ENCODE measurements at regions not wholly inside any gene's neighbourhood (a gene's known extent, or its start where the extent isn't known, plus 50 kb on each side); places are given as distances from the start of the nearest gene placed in this dataset.
"Not testable (repeated sequence)": the region's sequence is repeated elsewhere in the genome, so short reads cannot be mapped to it uniquely, and the experiment has no call there.

GRCh38 chr12:34127379-34127778 lies 105.1 kb downstream of the ALG10 start:
- H3K4me2 ChIP-seq (ENCODE audit: insufficient read depth, low read length); FAIRE-seq; H2AFZ ChIP-seq (ENCODE audit: low read depth, low read length); CTCF ChIA-PET; POLR2A ChIA-PET; DNase-seq (ENCODE audit: low read depth, low spot score); H3K9me3 ChIP-seq (replicated peaks; ENCODE audit: control insufficient read depth, insufficient read depth, low read length); BruUV-seq (replicated peaks); H3K36me3 ChIP-seq (ENCODE audit: control insufficient read depth in 2 of 2, extremely low read depth in 1 of 2, insufficient read depth in 2 of 2, low read length in 2 of 2); H3K4me1 ChIP-seq (ENCODE audit: control insufficient read depth, extremely low read depth, insufficient read depth, low read length); dilution Hi-C loops (cut with MboI; ENCODE audit: extremely low pct_ligation_motif_present, low sequenced_read_pairs); H3K4me3 ChIP-seq (replicated peaks in 1 of 3; ENCODE audit: insufficient read depth in 1 of 3, low read depth in 1 of 3, low read length in 3 of 3); H3K9ac ChIP-seq (replicated peaks; ENCODE audit: extremely low read depth, insufficient read depth, low read length); intact Hi-C loops (cut with micrococcal nuclease); H3K9me1 ChIP-seq (replicated peaks; ENCODE audit: control insufficient read depth, extremely low read depth, insufficient read depth, low read length); H4K20me1 ChIP-seq (replicated peaks; ENCODE audit: control insufficient read depth, extremely low read depth, insufficient read depth, low read length); H3K79me2 ChIP-seq (ENCODE audit: control insufficient read depth, insufficient read depth, low read length); H3K27ac ChIP-seq (ENCODE audit: insufficient read depth, low read depth, low read length); H3K27me3 ChIP-seq (ENCODE audit: control insufficient read depth in 2 of 2, insufficient read depth in 2 of 2, low read length in 2 of 2): not testable (repeated sequence)

- H3K4me3 ChIP-seq (replicated peaks in 1 of 3; ENCODE audit: insufficient read depth in 1 of 3, low read depth in 1 of 3, low read length in 3 of 3) = no peak overlapping the region
- no peaks in the 10 kb centered on the region for H3K27me3 ChIP-seq (ENCODE audit: control insufficient read depth in 2 of 2, insufficient read depth in 2 of 2, low read length in 2 of 2)
- intact Hi-C loops (cut with micrococcal nuclease) = no loop called here
- H3K4me1 ChIP-seq (ENCODE audit: control insufficient read depth, extremely low read depth, insufficient read depth, low read length) = no peaks in the 10 kb centered on the region
- DNase-seq (ENCODE audit: low read depth, low spot score) (no peak), FAIRE-seq (no peak)
- no peak overlapping the region for H2AFZ ChIP-seq (ENCODE audit: low read depth, low read length)
- no peak overlapping the region for H3K27ac ChIP-seq (ENCODE audit: insufficient read depth, low read depth, low read length)
- no peak overlapping the region for H3K9ac ChIP-seq (replicated peaks; ENCODE audit: extremely low read depth, insufficient read depth, low read length)
- no peaks in the 10 kb centered on the region for H3K9me3 ChIP-seq (replicated peaks; ENCODE audit: control insufficient read depth, insufficient read depth, low read length)
- no peaks in the 10 kb centered on the region for H3K79me2 ChIP-seq (ENCODE audit: control insufficient read depth, insufficient read depth, low read length)
- BruUV-seq (replicated peaks) = no TSS peak
- POLR2A ChIA-PET = no interaction called here
- no peak overlapping the region for H3K4me2 ChIP-seq (ENCODE audit: insufficient read depth, low read length)
- H3K36me3 ChIP-seq (ENCODE audit: control insufficient read depth in 2 of 2, extremely low read depth in 1 of 2, insufficient read depth in 2 of 2, low read length in 2 of 2) = no peaks in the 10 kb centered on the region
- no peaks in the 10 kb centered on the region for H4K20me1 ChIP-seq (replicated peaks; ENCODE audit: control insufficient read depth, extremely low read depth, insufficient read depth, low read length)
- TF ChIP-seq GATA2 (IDR thresholded peaks at IDR 0.05; ENCODE audit: insufficient read depth, insufficient read length, low read depth, low read length) (no peak), CTCF (IDR thresholded peaks at IDR 0.05; ENCODE audit: extremely low read depth in 1 of 2, insufficient read depth in 1 of 2, low read depth in 1 of 2, low read length in 2 of 2) (no peak), MAX (IDR thresholded peaks at IDR 0.05; ENCODE audit: insufficient read depth, insufficient read length) (no peak), MYC (IDR thresholded peaks at IDR 0.05; ENCODE audit: low read depth, low read length) (no peak), POLR2AphosphoS5 (IDR thresholded peaks at IDR 0.05; ENCODE audit: insufficient read depth, low read depth, low read length) (no peak), EZH2 (IDR thresholded peaks at IDR 0.05; ENCODE audit: borderline replicate concordance, low read depth, low read length, severe bottlenecking) (no peak), POLR2A (IDR thresholded peaks at IDR 0.05; ENCODE audit: low read depth, low read length) (no peak), JUN (IDR thresholded peaks at IDR 0.05; ENCODE audit: borderline replicate concordance, insufficient read depth, insufficient read length, low read depth) (no peak), FOS (IDR thresholded peaks at IDR 0.05; ENCODE audit: borderline replicate concordance, insufficient read depth, low read length) (no peak)
- dilution Hi-C loops (cut with MboI; ENCODE audit: extremely low pct_ligation_motif_present, low sequenced_read_pairs) = no loop called here
- H3K9me1 ChIP-seq (replicated peaks; ENCODE audit: control insufficient read depth, extremely low read depth, insufficient read depth, low read length) = no peaks in the 10 kb centered on the region
- CTCF ChIA-PET = no interaction called here
Observed at GRCh38 chr12:34142430-34142829, 120.1 kb downstream of the ALG10 start.
